HK-2 (cell line): ENCODE measurements at regions not wholly inside any gene's neighbourhood (a gene's known extent, or its start where the extent isn't known, plus 50 kb on each side); places are given as distances from the start of the nearest gene placed in this dataset.
"Not testable (repeated sequence)": the region's sequence is repeated elsewhere in the genome, so short reads cannot be mapped to it uniquely, and the experiment has no call there.

Experiments
- DNase-seq: peaks from one replicate; pipeline ENCODE4 v3.0.0-alpha.2; 2018; ENCODE audit not compliant: unreplicated experiment

- no peak for DNase-seq
Observed at GRCh38 chr16:75996491-75996890, 270.2 kb upstream of the CPHXL start.

DNA sequence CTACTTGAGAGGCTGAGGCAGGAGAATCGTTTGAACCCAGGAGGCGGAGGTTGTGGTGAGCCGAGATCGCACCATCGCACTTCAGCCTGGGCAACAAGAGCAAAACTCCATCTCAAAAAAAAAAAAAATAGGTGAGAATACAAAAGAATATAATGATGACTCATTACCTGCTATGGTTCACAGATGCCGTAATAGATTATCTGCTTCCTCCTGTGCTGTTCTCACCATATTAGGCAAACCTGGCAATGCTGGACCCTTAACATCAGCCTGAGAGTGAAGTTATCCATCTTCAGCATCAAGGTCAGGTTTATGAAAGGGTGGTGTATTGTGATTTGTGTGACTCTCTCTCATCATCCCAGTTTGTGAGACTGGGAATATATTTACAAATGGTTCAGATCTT, 271.3 kb upstream of the CPHXL start:
- no peak for DNase-seq

- no peak for DNase-seq
Observed at GRCh38 chr16:76007645-76008044, 269.6 kb upstream of the CNTNAP4 start.

GRCh38 chr16:76023835-76024234, 253.4 kb upstream of the CNTNAP4 start:
- DNase-seq, result no peak

DNA sequence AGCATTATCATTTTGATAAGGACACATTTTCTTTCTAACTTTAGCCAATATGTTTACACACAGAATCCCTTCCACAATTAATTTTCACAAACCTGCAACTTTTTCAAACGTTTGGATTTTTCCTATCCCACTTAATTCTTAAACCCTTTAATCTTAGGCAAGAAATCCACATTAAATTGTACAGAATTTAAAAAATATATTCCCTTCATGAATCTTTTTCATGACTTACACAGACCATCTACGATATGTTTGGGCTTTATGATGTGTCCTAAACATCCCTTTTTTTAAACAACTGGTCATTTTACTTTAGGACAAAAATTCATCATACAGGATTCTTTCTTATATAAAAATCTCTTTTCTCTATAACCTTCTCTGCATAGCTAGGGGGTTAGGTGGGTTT, 241.5 kb upstream of the CNTNAP4 start:
- no peak for DNase-seq

GRCh38 chr16:76038097-76038496, 239.1 kb upstream of the CNTNAP4 start:
- DNase-seq, result no peak

- DNase-seq, result no peak
Observed at GRCh38 chr16:76052725-76053124, 224.5 kb upstream of the CNTNAP4 start.

DNA sequence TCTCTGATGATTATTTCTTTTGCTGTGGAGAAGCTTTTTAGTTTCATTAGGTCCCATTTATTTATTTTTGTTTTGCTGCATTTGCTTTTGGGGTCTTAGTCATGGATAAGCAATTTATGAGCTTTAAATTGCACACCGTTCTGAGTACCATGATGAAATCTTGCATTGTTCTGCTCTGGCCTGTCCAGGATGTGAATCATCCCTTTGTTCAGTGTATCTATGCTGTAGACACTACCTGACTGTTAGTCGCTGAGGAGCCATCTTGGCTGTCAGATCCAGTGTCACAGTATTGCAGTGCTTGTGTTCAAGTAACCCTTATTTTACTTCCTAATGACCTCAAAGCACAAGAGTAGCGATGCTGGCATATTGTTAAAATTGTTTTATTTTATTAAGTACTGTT, 218.0 kb upstream of the CNTNAP4 start:
- DNase-seq, result no peak

DNA sequence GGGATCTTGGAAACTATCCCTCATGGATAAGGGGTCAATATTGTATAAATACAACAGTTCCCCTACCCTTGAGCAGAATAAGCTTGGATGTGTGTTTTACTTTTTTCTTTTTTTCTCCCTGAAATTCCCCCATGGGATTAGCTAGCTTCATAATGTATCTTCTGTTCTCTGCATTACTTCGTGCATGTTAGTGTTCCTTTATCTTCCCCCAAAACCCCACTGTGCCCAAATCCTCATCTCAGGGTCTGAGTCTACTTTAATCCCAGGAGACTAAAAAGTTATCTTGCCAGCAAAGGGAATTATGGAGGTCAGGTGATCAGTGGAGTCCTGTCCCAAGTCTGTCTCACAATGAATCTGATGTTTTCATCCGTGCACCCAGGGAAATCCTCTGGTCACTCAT, 217.5 kb upstream of the CNTNAP4 start:
- no peak for DNase-seq

DNA sequence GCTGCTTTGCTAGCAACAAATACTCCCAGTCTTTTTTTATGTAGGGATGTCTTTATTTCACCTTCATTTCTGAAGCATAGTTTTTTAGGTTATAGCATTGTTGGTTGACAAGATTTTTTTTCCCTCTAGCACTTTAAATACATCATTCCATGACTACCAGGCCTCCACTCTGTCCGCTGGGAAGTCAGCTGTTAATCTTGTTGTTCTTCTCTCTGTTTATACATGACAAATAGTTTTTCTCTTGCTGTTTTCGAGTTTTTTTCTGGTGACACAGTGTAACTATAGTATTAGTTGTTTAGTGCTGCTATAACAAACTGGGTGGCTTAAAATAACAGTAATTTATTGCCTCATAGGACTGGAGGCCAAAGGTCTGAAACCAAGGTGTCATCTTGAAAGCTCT, 205.5 kb upstream of the CNTNAP4 start:
- no peak for DNase-seq

- no peak for DNase-seq
Observed at GRCh38 chr16:76081967-76082366, 195.2 kb upstream of the CNTNAP4 start.

DNA sequence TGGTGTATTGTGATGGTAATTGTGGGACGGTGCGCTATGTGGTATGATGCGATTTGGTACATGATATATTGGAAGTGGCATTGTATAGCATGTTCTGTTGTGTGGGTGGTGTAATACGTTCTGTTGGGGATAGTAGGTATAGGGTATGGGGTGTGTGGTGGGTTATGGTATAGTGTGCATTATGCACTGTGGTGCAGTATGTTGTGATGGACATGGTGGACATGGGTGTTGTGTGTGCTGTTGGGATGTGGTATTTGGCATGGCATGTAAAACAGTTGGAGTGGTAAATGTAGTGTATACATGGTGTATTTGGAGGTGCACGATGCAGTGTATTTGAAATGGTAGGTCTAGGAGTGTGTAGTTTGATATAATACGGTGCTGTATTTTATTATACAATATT, 170.6 kb upstream of the CNTNAP4 start:
- DNase-seq, result no peak

GRCh38 chr16:76108460-76108859, 168.7 kb upstream of the CNTNAP4 start:
- no peak for DNase-seq

- no peak for DNase-seq
Observed at GRCh38 chr16:76114681-76115080, 162.5 kb upstream of the CNTNAP4 start.

GRCh38 chr16:76118344-76118743, 158.9 kb upstream of the CNTNAP4 start:
- no peak for DNase-seq

- no peak for DNase-seq
Observed at GRCh38 chr16:76121636-76122035, 155.6 kb upstream of the CNTNAP4 start.

DNA sequence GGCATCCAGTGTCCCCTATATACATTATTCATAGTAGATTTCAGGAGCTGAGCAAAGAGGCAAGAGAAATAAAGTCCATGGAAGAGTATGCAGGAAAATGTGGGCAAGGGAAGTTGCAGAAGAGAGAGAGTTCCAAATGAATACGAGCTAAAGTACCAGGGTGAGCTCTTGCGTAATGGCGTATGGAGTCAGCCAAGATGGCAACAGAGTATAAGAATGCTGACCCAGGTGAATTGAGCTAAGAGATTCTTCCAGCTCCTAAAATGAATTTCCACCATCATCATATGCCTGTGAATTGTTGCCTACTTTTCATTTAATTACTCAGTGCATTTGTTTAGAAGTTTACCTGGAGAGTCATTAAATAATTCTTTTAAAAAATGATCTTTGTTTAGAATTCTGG, 153.2 kb upstream of the CNTNAP4 start:
- no peak for DNase-seq

DNA sequence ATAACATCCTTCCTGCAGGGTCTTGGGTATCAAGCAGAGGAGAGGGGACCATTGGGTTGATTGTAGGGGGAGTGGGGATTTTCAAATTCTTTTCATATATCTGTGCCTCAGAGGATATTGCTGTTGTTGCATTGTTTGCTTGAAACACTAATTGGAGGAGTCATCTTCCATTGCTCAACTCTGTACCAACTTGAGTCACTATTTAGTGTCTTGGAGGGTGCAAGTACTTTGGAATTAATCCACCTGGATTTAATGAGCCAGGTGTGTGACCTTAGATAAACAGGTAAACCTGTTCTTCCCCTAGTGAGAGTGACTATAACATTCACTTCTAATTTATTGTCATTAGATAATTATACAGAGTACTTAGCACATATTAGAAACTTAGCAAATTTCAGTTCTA, 151.3 kb upstream of the CNTNAP4 start:
- no peak for DNase-seq

GRCh38 chr16:76138056-76138455, 139.1 kb upstream of the CNTNAP4 start:
- not testable (repeated sequence) for DNase-seq

- DNase-seq, result no peak
Observed at GRCh38 chr16:76157629-76158028, 119.6 kb upstream of the CNTNAP4 start.

GRCh38 chr16:76162046-76162445, 115.2 kb upstream of the CNTNAP4 start:
- no peak for DNase-seq

GRCh38 chr16:76164970-76165558, 112.1 kb upstream of the CNTNAP4 start:
- no peak for DNase-seq

GRCh38 chr16:76175718-76176117, 101.5 kb upstream of the CNTNAP4 start:
- DNase-seq, result no peak

GRCh38 chr16:76176153-76176552, 101.0 kb upstream of the CNTNAP4 start:
- no peak for DNase-seq

GRCh38 chr16:76176616-76177015, 100.6 kb upstream of the CNTNAP4 start:
- DNase-seq, result no peak
